HG03066 (cell line): ENCODE measurements at regions not wholly inside any gene's neighbourhood (a gene's known extent, or its start where the extent isn't known, plus 50 kb on each side); places are given as distances from the start of the nearest gene placed in this dataset.
"Not testable (repeated sequence)": the region's sequence is repeated elsewhere in the genome, so short reads cannot be mapped to it uniquely, and the experiment has no call there.

Experiments
- ATAC-seq: cut with Tn5 transposase; IDR thresholded peaks from one replicate; pipeline ENCODE4 v1.9.1; 2021; ENCODE audit warnings: low read depth; ENCODE audit not compliant: unreplicated experiment

GRCh38 chr1:98157524-98158313, 236.9 kb upstream of the DPYD start:
- no peak for ATAC-seq

- ATAC-seq, result no peak
Observed at GRCh38 chr1:98147280-98147679, 226.4 kb upstream of the DPYD start.

GRCh38 chr1:98145655-98146054, 224.8 kb upstream of the DPYD start:
- no peak for ATAC-seq

GRCh38 chr1:98143403-98143802, 222.6 kb upstream of the DPYD start:
- ATAC-seq, result no peak

- no peak for ATAC-seq
Observed at GRCh38 chr1:98133131-98133530, 212.3 kb upstream of the DPYD start.

GRCh38 chr1:98130408-98130807, 209.6 kb upstream of the DPYD start:
- no peak for ATAC-seq

GRCh38 chr1:98129491-98129890, 208.7 kb upstream of the DPYD start:
- no peak for ATAC-seq

- ATAC-seq, result no peak
Observed at GRCh38 chr1:98126740-98127139, 205.9 kb upstream of the DPYD start.

GRCh38 chr1:98121646-98122045, 200.8 kb upstream of the DPYD start:
- ATAC-seq, result no peak

GRCh38 chr1:98119796-98120195, 199.0 kb upstream of the DPYD start:
- ATAC-seq, result no peak

GRCh38 chr1:98113811-98114210, 193.0 kb upstream of the DPYD start:
- ATAC-seq, result no peak

GRCh38 chr1:98112626-98113025, 191.8 kb upstream of the DPYD start:
- no peak for ATAC-seq

- no peak for ATAC-seq
Observed at GRCh38 chr1:98110674-98111073, 189.8 kb upstream of the DPYD start.

GRCh38 chr1:98108378-98108777, 187.5 kb upstream of the DPYD start:
- not testable (repeated sequence) for ATAC-seq

- no peak for ATAC-seq
Observed at GRCh38 chr1:98107256-98107655, 186.4 kb upstream of the DPYD start.

GRCh38 chr1:98104289-98104688, 183.5 kb upstream of the DPYD start:
- no peak for ATAC-seq

GRCh38 chr1:98103617-98104285, 182.9 kb upstream of the DPYD start:
- ATAC-seq, result no peak

GRCh38 chr1:98102345-98103030, 181.7 kb upstream of the DPYD start:
- ATAC-seq, result no peak

GRCh38 chr1:98101364-98101763, 180.5 kb upstream of the DPYD start:
- no peak for ATAC-seq

GRCh38 chr1:98099501-98099900, 178.7 kb upstream of the DPYD start:
- no peak for ATAC-seq

- ATAC-seq, result no peak
Observed at GRCh38 chr1:98098473-98098872, 177.6 kb upstream of the DPYD start.

- ATAC-seq, result no peak
Observed at GRCh38 chr1:98090351-98090750, 169.5 kb upstream of the DPYD start.
